BE2C (cell line): ENCODE measurements at regions not wholly inside any gene's neighbourhood (a gene's known extent, or its start where the extent isn't known, plus 50 kb on each side); places are given as distances from the start of the nearest gene placed in this dataset.

Experiments used
- DNase-seq: peaks from one replicate; pipeline ENCODE4 v3.0.0-alpha.2; 2020
- H3K27me3 ChIP-seq: fragments of 250-450 bp; sonication (Bioruptor Pico); 2 replicates; pipeline ENCODE4 v1.5.1; 2020; ENCODE audit warnings: mild to moderate bottlenecking
- H3K36me3 ChIP-seq: fragments of 250-450 bp; sonication (Bioruptor Pico); 2 replicates; pipeline ENCODE4 v1.5.1; 2020; ENCODE audit warnings: mild to moderate bottlenecking
- H3K4me1 ChIP-seq: fragments of 250-450 bp; sonication (Bioruptor Pico); 2 replicates; pipeline ENCODE4 v1.5.1; 2020
- H3K4me3 ChIP-seq: 2 replicates; pipeline ENCODE4 v1.5.1; 2011; ENCODE audit warnings: low read depth, low read length
- H3K9me3 ChIP-seq: fragments of 250-450 bp; sonication (Bioruptor Pico); 2 replicates; pipeline ENCODE4 v1.5.1; 2020
- TF ChIP-seq, protein P1 (sequence below): IDR thresholded peaks from 2 replicates; pipeline ENCODE4 v1.5.1; 2012; ENCODE audit warnings: mild to moderate bottlenecking, low read depth, low read length

DNA sequence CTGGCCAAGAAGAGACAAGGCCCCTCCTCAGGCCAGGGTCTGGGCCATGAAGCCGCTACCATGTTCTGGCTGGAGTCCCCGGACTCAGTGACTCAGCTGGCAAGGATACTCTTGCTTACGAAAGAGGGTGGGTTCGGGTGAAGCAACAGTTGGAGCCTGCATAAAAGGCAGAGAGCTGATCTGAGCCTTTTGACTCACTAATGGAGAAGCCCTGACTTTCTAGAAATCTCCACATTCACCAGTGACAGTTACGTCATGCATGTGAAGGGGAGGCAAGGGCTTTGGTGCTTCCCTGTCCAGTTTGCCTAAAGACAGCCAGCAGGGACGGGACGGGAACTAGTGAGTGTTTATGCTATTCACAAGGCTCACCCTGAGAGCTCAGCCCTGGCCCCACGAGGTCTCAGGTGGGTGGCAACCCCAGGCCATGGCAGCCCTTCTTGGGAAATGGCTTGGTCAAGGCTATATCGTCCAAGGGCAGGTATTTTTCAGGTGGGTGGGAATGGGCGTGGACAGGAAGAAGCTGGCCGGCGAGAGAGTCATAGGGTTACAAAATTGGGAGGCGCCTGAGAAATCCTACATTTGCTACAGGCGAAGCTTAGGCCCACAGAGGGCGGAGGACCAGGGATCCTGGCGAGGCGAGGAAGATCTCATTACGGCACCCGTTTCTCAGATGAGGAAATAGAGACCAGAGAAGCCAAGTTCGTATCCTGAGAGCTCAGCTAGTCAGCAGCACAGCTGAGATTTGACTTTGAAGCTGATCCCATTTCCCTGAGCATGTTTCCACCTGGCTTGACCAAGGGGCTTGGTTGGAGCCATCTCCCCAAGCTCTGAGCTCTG is 314.6 kb downstream of the BCL11B start:
- Histone ChIP-seq H3K36me3 (no peaks in the 10 kb centered on the region), H3K4me1 (no peaks in the 10 kb centered on the region), H3K9me3 (no peaks in the 10 kb centered on the region), H3K27me3 (no peaks in the 10 kb centered on the region), H3K4me3 (no peak overlapping the region)
- DNase-seq: no peak
- TF ChIP-seq, protein P1, sequence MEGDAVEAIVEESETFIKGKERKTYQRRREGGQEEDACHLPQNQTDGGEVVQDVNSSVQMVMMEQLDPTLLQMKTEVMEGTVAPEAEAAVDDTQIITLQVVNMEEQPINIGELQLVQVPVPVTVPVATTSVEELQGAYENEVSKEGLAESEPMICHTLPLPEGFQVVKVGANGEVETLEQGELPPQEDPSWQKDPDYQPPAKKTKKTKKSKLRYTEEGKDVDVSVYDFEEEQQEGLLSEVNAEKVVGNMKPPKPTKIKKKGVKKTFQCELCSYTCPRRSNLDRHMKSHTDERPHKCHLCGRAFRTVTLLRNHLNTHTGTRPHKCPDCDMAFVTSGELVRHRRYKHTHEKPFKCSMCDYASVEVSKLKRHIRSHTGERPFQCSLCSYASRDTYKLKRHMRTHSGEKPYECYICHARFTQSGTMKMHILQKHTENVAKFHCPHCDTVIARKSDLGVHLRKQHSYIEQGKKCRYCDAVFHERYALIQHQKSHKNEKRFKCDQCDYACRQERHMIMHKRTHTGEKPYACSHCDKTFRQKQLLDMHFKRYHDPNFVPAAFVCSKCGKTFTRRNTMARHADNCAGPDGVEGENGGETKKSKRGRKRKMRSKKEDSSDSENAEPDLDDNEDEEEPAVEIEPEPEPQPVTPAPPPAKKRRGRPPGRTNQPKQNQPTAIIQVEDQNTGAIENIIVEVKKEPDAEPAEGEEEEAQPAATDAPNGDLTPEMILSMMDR: no peak

DNA sequence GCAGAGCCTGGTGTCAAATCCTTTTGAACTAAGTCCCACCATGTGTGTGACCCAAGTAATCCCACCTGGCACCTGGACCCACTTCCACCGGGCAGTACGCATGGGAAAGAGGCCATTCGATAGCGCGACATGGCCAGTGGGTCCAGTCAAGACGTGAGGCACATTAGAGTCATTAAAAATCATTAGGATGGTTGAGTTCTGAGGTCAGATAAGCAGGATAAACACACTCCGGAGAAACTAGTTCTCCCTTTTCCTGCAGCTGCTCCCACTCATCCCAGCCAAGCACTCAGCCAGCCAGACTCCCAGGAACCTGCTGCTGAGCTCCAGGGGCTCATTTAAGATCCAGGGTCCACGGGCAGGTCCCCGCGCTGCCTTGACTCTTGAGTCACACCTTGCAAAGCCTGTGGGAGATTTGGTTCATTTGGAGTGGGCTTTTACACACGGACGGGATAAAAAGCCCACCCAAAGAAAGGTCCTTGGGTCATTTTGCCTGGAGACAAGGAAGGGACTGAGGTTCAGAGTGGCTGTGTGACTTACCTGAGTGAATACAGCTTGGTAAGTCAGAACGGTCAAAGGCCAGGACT is 313.9 kb downstream of the BCL11B start:
- Histone ChIP-seq H3K27me3 (no peaks in the 10 kb centered on the region), H3K4me1 (no peaks in the 10 kb centered on the region), H3K4me3 (no peak overlapping the region), H3K9me3 (no peaks in the 10 kb centered on the region), H3K36me3 (no peaks in the 10 kb centered on the region)
- TF ChIP-seq, protein P1: no peak
- DNase-seq: no peak

DNA sequence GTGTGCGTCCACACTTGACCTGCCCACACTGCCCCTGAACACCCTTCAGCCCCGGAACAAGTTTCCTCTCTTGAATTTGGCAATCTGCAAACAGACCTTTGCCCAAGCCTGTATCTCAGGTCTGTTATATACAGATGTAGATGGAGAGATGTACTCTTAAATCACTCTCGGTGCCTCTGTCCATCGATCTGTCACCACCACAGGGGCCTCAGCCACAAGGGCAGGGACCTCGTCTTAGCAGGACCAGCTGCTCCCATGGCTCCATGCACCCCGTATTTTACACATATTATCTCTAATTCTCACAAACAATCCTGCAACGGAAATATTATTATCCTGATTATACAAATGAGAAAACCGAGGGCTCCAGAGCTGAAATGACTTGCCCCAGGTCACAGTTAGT is 313.4 kb downstream of the BCL11B start:
- H3K4me3 ChIP-seq: no peak overlapping the region
- no peaks in the 10 kb centered on the region for H3K27me3 ChIP-seq
- DNase-seq: no peak
- TF ChIP-seq, protein P1: no peak
- no peaks in the 10 kb centered on the region for H3K4me1 ChIP-seq
- no peaks in the 10 kb centered on the region for H3K9me3 ChIP-seq
- no peaks in the 10 kb centered on the region for H3K36me3 ChIP-seq

DNA sequence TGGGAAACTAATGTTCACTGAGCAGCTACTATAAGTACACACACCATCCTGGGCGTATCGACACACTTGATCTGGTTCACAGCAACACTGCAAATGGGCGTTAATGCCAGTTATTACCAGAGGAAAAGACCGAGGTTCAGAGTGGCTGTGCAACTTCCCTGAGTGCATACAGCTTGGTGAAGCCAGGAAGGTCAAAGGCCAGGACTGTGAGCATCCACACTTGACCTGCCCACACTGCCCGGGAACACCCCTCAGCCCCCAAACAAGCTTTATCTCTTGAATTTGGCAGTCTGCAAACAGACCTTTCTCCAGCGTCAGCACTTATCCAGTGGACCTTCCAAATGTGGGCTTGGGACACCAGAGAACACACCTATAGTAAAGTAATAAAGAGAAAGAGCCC is 312.6 kb downstream of the BCL11B start:
- Histone ChIP-seq H3K9me3 (no peaks in the 10 kb centered on the region), H3K4me1 (no peaks in the 10 kb centered on the region), H3K4me3 (no peak overlapping the region), H3K27me3 (no peaks in the 10 kb centered on the region), H3K36me3 (no peaks in the 10 kb centered on the region)
- TF ChIP-seq, protein P1: no peak
- DNase-seq: no peak

DNA sequence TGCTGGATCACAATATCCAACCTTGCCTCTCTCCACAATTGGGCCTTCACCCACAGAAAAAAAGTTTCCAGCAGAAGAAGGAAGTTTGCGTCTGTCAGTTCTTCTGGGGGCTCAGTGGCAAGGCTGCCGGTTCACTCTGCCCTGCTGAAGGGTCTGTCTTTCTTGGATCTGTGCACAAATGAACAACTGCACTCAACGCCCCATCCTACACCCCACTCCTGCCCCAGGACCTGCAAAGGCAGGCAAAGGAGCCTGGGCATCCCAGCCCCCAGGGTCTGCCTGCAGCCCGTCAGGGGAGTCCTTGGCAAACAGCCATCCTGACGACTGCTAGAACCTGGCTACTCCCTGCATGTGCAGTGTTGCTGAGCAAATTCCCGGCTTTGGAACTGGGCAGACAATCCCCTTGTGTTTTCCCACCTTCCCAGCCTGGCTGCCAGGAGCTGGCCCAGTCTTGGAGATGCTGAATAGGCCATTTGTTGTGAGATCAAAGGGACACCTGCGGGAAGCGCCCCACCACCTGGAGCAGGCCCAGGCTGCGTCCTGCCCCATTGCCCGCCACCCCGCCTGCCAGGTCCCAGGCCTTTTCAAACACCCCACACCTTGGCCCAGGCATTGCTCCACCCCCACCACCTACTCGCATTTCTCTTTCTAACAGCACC is 311.9 kb downstream of the BCL11B start:
- Histone ChIP-seq H3K9me3 (no peaks in the 10 kb centered on the region), H3K4me1 (no peaks in the 10 kb centered on the region), H3K27me3 (no peaks in the 10 kb centered on the region), H3K4me3 (no peak overlapping the region), H3K36me3 (no peaks in the 10 kb centered on the region)
- DNase-seq: no peak
- TF ChIP-seq, protein P1: no peak

DNA sequence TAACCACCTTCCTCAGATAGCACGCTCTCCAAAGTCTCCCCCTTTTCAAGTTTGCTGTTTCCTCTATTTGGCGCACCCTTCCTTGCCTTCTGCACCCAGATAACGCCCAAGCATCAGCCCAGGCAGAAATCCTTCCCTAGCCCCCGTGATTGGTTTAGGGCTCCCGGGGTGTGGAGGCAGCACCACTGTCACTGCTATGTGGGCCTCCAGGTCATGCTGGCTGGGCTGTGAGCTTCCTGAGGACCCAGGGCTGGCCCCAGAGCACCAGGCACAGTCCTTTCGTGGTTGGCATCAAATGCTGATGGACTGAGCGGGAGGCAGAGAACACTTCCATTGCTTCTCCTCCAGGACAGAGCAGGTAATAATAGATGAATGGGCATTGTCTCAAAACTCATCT is 311.4 kb downstream of the BCL11B start:
- TF ChIP-seq, protein P1: no peak
- Histone ChIP-seq H3K36me3 (no peaks in the 10 kb centered on the region), H3K4me3 (no peak overlapping the region), H3K4me1 (no peaks in the 10 kb centered on the region), H3K27me3 (no peaks in the 10 kb centered on the region), H3K9me3 (no peaks in the 10 kb centered on the region)
- no peak for DNase-seq
